Liver (tissue), 3 donors: ENCODE measurements at regions not wholly inside any gene's neighbourhood (a gene's known extent, or its start where the extent isn't known, plus 50 kb on each side); places are given as distances from the start of the nearest gene placed in this dataset.

ENCODE experiments used
- EGR1 ChIP-seq, 2 donors: IDR thresholded peaks; 2 replicates each; pipeline ENCODE4 v1.6.1; 2016 to 2018; ENCODE audit warnings: antibody characterized with exemption in 2 of 2, low read depth in 2 of 2
- JUND ChIP-seq, 2 donors: IDR thresholded peaks; 2 replicates each; pipeline ENCODE4 v1.6.1; 2016; ENCODE audit warnings: antibody characterized with exemption in 2 of 2
- RAD21 ChIP-seq, 2 donors: IDR thresholded peaks; 2 replicates each; pipeline ENCODE4 v1.6.1; 2016; ENCODE audit warnings: antibody characterized with exemption in 2 of 2, mild to moderate bottlenecking in 2 of 2
- SP1 ChIP-seq: IDR thresholded peaks from 2 replicates; pipeline ENCODE4 v1.6.1; 2018; ENCODE audit warnings: antibody characterized with exemption, mild to moderate bottlenecking
- TAF1 ChIP-seq: conservative IDR thresholded peaks from 2 replicates; pipeline ENCODE4 v1.6.1; 2016; ENCODE audit warnings: antibody characterized with exemption, mild to moderate bottlenecking
- YY1 ChIP-seq: IDR thresholded peaks from 2 replicates; pipeline ENCODE4 v1.6.1; 2016; ENCODE audit warnings: antibody characterized with exemption, mild to moderate bottlenecking
- TF ChIP-seq, protein P1 (sequence below): fragments of 150-350 bp; IDR thresholded peaks from 2 replicates; pipeline ENCODE4 v1.5.1; 2017; ENCODE audit warnings: improper control_type of control experiment, low read depth, low read length; ENCODE audit not compliant: missing input control
- TF ChIP-seq, protein P2 (sequence below): IDR thresholded peaks from 2 replicates; pipeline ENCODE4 v1.6.1; 2016; ENCODE audit warnings: antibody characterized with exemption, mild to moderate bottlenecking
- TF ChIP-seq, protein P3 (sequence below): IDR thresholded peaks from 2 replicates; pipeline ENCODE4 v1.6.1; 2016; ENCODE audit warnings: antibody characterized with exemption
- TF ChIP-seq, protein P4 (sequence below): IDR thresholded peaks from 2 replicates; pipeline ENCODE4 v1.6.1; 2016; ENCODE audit warnings: antibody characterized with exemption
- TF ChIP-seq, protein P5 (sequence below): IDR thresholded peaks from 2 replicates; pipeline ENCODE4 v1.6.1; 2016; ENCODE audit warnings: antibody characterized with exemption
- donor health status: healthy.
- donor health status: healthy.

DNA sequence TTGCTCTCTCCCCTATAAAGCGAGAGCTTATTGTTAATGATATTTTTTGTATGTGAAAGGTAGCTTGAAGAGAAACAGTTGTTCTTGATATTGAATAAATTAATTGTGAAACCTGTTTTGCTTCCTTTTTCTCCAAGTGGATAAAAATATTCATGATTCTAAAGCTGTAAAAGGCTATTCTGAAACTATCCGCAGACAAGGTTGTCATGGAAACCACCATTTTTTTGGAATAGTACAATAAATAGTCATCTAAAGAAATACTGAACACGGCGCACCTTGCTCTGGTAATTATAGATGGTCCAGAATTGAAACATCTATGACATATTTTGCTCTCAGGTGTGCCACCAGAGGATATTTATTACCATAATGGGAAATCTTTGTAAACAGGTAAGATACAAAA is 1103.0 kb upstream of the SLC39A10 start:
- TF ChIP-seq, protein P1, sequence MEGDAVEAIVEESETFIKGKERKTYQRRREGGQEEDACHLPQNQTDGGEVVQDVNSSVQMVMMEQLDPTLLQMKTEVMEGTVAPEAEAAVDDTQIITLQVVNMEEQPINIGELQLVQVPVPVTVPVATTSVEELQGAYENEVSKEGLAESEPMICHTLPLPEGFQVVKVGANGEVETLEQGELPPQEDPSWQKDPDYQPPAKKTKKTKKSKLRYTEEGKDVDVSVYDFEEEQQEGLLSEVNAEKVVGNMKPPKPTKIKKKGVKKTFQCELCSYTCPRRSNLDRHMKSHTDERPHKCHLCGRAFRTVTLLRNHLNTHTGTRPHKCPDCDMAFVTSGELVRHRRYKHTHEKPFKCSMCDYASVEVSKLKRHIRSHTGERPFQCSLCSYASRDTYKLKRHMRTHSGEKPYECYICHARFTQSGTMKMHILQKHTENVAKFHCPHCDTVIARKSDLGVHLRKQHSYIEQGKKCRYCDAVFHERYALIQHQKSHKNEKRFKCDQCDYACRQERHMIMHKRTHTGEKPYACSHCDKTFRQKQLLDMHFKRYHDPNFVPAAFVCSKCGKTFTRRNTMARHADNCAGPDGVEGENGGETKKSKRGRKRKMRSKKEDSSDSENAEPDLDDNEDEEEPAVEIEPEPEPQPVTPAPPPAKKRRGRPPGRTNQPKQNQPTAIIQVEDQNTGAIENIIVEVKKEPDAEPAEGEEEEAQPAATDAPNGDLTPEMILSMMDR, result no peak
- TF ChIP-seq, protein P2, sequence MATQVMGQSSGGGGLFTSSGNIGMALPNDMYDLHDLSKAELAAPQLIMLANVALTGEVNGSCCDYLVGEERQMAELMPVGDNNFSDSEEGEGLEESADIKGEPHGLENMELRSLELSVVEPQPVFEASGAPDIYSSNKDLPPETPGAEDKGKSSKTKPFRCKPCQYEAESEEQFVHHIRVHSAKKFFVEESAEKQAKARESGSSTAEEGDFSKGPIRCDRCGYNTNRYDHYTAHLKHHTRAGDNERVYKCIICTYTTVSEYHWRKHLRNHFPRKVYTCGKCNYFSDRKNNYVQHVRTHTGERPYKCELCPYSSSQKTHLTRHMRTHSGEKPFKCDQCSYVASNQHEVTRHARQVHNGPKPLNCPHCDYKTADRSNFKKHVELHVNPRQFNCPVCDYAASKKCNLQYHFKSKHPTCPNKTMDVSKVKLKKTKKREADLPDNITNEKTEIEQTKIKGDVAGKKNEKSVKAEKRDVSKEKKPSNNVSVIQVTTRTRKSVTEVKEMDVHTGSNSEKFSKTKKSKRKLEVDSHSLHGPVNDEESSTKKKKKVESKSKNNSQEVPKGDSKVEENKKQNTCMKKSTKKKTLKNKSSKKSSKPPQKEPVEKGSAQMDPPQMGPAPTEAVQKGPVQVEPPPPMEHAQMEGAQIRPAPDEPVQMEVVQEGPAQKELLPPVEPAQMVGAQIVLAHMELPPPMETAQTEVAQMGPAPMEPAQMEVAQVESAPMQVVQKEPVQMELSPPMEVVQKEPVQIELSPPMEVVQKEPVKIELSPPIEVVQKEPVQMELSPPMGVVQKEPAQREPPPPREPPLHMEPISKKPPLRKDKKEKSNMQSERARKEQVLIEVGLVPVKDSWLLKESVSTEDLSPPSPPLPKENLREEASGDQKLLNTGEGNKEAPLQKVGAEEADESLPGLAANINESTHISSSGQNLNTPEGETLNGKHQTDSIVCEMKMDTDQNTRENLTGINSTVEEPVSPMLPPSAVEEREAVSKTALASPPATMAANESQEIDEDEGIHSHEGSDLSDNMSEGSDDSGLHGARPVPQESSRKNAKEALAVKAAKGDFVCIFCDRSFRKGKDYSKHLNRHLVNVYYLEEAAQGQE, result no peak
- TF ChIP-seq, protein P3, sequence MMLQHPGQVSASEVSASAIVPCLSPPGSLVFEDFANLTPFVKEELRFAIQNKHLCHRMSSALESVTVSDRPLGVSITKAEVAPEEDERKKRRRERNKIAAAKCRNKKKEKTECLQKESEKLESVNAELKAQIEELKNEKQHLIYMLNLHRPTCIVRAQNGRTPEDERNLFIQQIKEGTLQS, result no peak
- TF ChIP-seq, protein P4, sequence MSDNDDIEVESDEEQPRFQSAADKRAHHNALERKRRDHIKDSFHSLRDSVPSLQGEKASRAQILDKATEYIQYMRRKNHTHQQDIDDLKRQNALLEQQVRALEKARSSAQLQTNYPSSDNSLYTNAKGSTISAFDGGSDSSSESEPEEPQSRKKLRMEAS, result no peak
- TF ChIP-seq JUND (IDR thresholded peaks at IDR 0.05) (no peak), RAD21 (IDR thresholded peaks at IDR 0.05) (no peak), EGR1 (IDR thresholded peaks at IDR 0.05; ENCODE audit: low read depth in 2 of 2) (no peak), SP1 (no peak), TAF1 (no peak), YY1 (no peak)
- TF ChIP-seq, protein P5, sequence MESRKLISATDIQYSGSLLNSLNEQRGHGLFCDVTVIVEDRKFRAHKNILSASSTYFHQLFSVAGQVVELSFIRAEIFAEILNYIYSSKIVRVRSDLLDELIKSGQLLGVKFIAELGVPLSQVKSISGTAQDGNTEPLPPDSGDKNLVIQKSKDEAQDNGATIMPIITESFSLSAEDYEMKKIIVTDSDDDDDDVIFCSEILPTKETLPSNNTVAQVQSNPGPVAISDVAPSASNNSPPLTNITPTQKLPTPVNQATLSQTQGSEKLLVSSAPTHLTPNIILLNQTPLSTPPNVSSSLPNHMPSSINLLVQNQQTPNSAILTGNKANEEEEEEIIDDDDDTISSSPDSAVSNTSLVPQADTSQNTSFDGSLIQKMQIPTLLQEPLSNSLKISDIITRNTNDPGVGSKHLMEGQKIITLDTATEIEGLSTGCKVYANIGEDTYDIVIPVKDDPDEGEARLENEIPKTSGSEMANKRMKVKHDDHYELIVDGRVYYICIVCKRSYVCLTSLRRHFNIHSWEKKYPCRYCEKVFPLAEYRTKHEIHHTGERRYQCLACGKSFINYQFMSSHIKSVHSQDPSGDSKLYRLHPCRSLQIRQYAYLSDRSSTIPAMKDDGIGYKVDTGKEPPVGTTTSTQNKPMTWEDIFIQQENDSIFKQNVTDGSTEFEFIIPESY, result no peak
